ENCODE measurements at regions not wholly inside any gene's neighbourhood (a gene's known extent, or its start where the extent isn't known, plus 50 kb on each side); places are given as distances from the start of the nearest gene placed in this dataset.

- no peak for DNase-seq (ENCODE audit: insufficient read length, low spot score)
- no peak for FAIRE-seq
- TF ChIP-seq POLR2A (IDR thresholded peaks at IDR 0.05; ENCODE audit: low read depth, low read length): no peak
Observed at GRCh38 chr9:75713335-75713734, 177.1 kb upstream of the PCSK5 start.

GRCh38 chr9:75715360-75715759 lies 175.1 kb upstream of the PCSK5 start:
- DNase-seq (ENCODE audit: insufficient read length, low spot score): no peak

GRCh38 chr9:75718677-75719076 lies 171.8 kb upstream of the PCSK5 start:
- no peak for FAIRE-seq
- DNase-seq (ENCODE audit: insufficient read length, low spot score): no peak
- no peak for TF ChIP-seq POLR2A (IDR thresholded peaks at IDR 0.05; ENCODE audit: low read depth, low read length)

More at GRCh38 chr9:75715360-75715759, 175.1 kb upstream of the PCSK5 start:
- TF ChIP-seq POLR2A (IDR thresholded peaks at IDR 0.05; ENCODE audit: low read depth, low read length): no peak
- FAIRE-seq: no peak

GRCh38 chr9:75728391-75728790 lies 162.1 kb upstream of the PCSK5 start:
- FAIRE-seq: no peak
- TF ChIP-seq POLR2A (IDR thresholded peaks at IDR 0.05; ENCODE audit: low read depth, low read length): no peak
- DNase-seq (ENCODE audit: insufficient read length, low spot score): no peak

GRCh38 chr9:75734802-75735201 lies 155.7 kb upstream of the PCSK5 start:
- no peak for DNase-seq (ENCODE audit: insufficient read length, low spot score)
- no peak for FAIRE-seq
- TF ChIP-seq POLR2A (IDR thresholded peaks at IDR 0.05; ENCODE audit: low read depth, low read length): no peak

- FAIRE-seq: no peak
- TF ChIP-seq POLR2A (IDR thresholded peaks at IDR 0.05; ENCODE audit: low read depth, low read length): no peak
- no peak for DNase-seq (ENCODE audit: insufficient read length, low spot score)
Observed at GRCh38 chr9:75739884-75740611, 150.4 kb upstream of the PCSK5 start.

- TF ChIP-seq POLR2A (IDR thresholded peaks at IDR 0.05; ENCODE audit: low read depth, low read length): no peak
- FAIRE-seq (no peak), DNase-seq (ENCODE audit: insufficient read length, low spot score) (no peak)
Observed at GRCh38 chr9:75743855-75744254, 146.6 kb upstream of the PCSK5 start.

- no peak for TF ChIP-seq POLR2A (IDR thresholded peaks at IDR 0.05; ENCODE audit: low read depth, low read length)
- DNase-seq (ENCODE audit: insufficient read length, low spot score): no peak
- no peak for FAIRE-seq
Observed at GRCh38 chr9:75754080-75754479, 136.4 kb upstream of the PCSK5 start.

- DNase-seq (ENCODE audit: insufficient read length, low spot score) (no peak), FAIRE-seq (no peak)
- TF ChIP-seq POLR2A (IDR thresholded peaks at IDR 0.05; ENCODE audit: low read depth, low read length): no peak
Observed at GRCh38 chr9:75775166-75775565, 115.3 kb upstream of the PCSK5 start.

GRCh38 chr9:75775966-75776691 lies 114.3 kb upstream of the PCSK5 start:
- no peak for FAIRE-seq
- DNase-seq (ENCODE audit: insufficient read length, low spot score): no peak
- TF ChIP-seq POLR2A (IDR thresholded peaks at IDR 0.05; ENCODE audit: low read depth, low read length): no peak

GRCh38 chr9:75780185-75780584 lies 110.3 kb upstream of the PCSK5 start:
- FAIRE-seq (peak; percentile 30), DNase-seq (ENCODE audit: insufficient read length, low spot score) (no peak)
- no peak for TF ChIP-seq POLR2A (IDR thresholded peaks at IDR 0.05; ENCODE audit: low read depth, low read length)

- FAIRE-seq: no peak
Observed at GRCh38 chr9:75788006-75788634, 102.4 kb upstream of the PCSK5 start.

GRCh38 chr9:75797085-75797580 lies 93.3 kb upstream of the PCSK5 start:
- no peak for TF ChIP-seq POLR2A (IDR thresholded peaks at IDR 0.05; ENCODE audit: low read depth, low read length)
- no peak for FAIRE-seq
- DNase-seq (ENCODE audit: insufficient read length, low spot score): no peak

More at GRCh38 chr9:75788006-75788634, 102.4 kb upstream of the PCSK5 start:
- no peak for TF ChIP-seq POLR2A (IDR thresholded peaks at IDR 0.05; ENCODE audit: low read depth, low read length)
- no peak for DNase-seq (ENCODE audit: insufficient read length, low spot score)

GRCh38 chr9:75798505-75798904 lies 92.0 kb upstream of the PCSK5 start:
- FAIRE-seq (no peak), DNase-seq (ENCODE audit: insufficient read length, low spot score) (no peak)
- TF ChIP-seq POLR2A (IDR thresholded peaks at IDR 0.05; ENCODE audit: low read depth, low read length): no peak
